ENCODE measurements at regions not wholly inside any gene's neighbourhood (a gene's known extent, or its start where the extent isn't known, plus 50 kb on each side); places are given as distances from the start of the nearest gene placed in this dataset.
"Not testable (repeated sequence)": the region's sequence is repeated elsewhere in the genome, so short reads cannot be mapped to it uniquely, and the experiment has no call there.

- no peak for DNase-seq
Measured at GRCh38 chr2:138403431-138403927, 98.1 kb upstream of the SPOPL start.

GRCh38 chr2:138414014-138414413 lies 87.6 kb upstream of the SPOPL start:
- no peak for DNase-seq

- no peak for DNase-seq
Measured at GRCh38 chr2:138415985-138416384, 85.6 kb upstream of the SPOPL start.

- no peak for DNase-seq
Measured at GRCh38 chr2:138418453-138418852, 83.1 kb upstream of the SPOPL start.

DNA sequence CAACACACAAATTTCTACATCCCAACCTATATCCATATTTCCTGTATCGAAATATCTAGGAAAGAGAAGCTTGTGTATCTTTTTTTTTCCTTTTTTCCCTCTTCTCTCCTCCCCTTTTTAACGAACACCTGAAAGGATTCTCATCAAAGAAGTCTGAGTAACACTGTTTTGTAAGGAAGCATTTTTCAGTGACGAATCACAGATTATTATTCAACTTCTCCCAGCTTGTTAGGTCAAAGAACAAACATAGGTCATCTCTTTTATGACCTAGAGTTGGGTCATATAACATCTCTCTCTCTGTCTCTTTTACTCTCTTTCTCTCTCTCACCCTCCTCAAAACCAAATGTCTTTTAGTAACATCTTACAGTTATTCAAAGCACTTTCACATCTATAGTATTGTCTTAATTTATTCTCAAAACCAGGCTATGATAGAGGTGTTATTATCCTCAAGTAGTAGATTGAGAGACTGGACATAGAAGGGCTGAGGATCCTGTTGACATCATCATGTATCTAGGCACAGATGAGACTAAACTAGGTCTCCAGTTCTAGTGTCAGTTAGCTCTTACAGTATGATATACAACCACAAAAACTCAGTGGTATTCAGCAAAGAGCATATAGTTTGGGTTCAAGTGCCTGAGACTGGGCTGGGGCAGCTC lies 80.1 kb upstream of the SPOPL start:
- no peak for DNase-seq

DNA sequence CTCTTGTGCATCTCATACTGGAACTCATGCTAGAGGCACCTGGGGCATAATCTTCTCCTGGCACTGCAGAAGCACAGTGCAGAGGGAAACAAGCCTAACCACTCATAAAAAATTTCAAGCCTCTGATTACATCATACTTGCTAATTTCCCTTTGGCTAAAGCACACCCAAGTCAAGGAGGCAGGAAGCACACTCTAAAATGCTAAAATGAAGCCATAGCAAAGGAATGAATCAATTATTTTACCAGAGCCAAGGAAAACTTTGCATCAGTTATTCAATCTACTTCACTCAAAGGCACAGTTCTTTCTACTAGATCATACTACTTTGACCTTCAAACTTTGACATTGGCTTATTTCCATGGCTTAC lies 79.6 kb upstream of the SPOPL start:
- DNase-seq, result no peak

DNA sequence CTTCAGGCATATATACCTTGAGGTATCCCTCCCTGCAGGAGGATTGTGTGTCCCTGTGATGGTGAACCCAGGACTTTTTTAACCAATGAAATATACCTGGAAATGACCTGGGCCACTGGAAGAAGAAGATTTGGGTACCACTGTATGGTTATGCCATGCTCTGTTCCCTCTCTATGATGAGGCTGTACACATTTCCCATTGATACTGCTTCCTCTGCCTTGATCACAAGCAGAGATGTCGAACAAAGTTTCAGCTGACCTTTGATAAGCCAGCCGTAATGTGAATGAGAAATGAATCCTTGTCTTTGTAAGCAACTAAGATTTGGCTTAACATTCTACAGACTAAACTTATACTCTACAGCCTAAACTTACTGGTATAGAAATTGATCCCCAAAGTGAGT lies 78.4 kb upstream of the SPOPL start:
- no peak for DNase-seq

- DNase-seq, result no peak
Measured at GRCh38 chr2:138423745-138424144, 77.8 kb upstream of the SPOPL start.

- DNase-seq, result no peak
Measured at GRCh38 chr2:138424436-138425140, 77.0 kb upstream of the SPOPL start.

- not testable (repeated sequence) for DNase-seq
Measured at GRCh38 chr2:138426116-138426515, 75.5 kb upstream of the SPOPL start.

DNA sequence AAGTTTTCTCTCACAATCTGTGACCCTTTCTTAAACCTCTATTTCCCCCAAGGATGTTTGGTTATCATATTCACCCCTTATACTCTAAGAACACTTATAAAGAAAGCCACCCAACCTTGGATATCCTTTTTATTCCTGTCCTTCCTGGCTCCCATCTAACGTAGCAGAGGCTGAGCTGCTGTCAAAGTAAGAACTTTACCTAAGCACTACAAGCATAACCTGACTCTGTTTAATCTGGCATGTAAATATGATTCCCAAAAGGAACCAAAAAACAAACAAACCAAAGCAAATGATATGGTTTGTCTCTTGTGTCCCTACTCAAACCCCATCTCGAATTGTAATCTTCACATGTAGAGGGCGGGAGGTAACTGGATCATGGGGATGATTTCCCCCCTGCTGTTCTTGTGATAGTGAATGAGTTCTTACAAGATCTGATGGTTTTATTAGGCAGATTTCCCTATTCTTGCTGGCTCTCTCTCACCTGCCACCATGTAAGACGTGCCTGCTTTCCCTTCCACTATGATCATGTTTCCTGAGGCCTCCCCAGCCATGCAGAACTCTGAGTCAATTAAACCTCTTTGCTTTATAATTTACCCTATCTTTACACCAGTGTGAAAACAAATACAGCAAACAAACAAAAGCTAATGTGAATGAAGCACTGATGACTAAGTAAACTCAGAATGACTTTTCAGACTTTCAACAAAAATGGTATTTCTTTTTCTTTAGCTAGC lies 72.7 kb upstream of the SPOPL start:
- no peak for DNase-seq

- DNase-seq, result no peak
Measured at GRCh38 chr2:138430181-138430580, 71.4 kb upstream of the SPOPL start.

- DNase-seq, result no peak
Measured at GRCh38 chr2:138432971-138433370, 68.6 kb upstream of the SPOPL start.

GRCh38 chr2:138433995-138434951 lies 67.3 kb upstream of the SPOPL start:
- no peak for DNase-seq

DNA sequence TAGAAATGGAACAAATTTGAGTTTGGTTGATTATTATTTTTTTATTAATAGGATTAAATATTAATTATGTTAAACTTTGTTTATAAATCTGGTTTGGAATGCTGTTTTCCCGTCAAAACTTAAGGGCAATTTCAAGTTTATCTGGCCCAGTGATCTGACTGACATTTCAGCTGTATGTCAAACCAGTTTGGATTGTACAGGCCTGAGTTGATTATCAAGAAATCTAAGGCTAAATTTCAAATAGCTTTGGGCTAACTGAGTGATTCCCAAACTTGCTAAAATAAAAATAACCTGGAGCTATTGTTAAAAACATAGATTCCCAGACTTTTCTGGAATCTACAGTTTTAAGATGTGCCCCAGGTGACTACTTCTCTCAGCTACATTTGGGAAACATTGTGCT lies 65.9 kb upstream of the SPOPL start:
- no peak for DNase-seq

DNA sequence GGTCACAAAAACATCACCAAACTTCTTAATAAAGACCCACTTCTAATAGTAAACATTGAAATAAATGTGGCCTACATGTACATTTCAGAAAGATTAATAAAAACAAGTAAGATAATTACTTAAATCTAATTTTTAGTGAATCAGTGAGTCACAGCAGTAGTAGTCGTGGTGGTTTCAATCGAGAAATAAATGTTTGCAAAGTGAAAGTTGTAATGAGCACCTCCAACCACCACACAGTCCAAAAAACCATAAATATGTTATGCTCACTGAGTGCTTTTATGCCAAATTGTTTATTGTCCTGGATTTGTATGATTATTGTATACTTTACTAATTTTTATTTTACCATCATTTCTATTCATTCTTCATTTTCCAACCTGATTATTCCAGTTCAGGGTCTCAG lies 61.8 kb upstream of the SPOPL start:
- DNase-seq, result no peak

DNA sequence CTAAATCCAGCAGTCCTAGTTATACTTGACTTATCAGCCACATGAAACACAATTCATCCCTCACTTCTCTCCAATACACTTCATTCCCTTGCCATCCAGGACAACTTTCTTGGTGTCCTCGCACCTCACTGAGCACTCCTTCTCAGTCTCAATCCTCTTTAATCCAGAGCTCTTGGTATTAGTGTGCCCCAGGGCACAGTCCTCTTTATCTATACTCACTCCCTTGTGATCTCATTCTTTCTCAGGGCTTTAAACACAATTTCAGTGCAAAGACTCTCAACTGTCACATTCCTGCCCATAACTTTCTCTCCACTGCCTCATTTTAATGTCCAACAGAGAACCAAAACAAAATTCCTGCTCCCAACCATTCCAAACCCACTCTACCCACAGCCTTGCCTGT lies 60.8 kb upstream of the SPOPL start:
- DNase-seq, result no peak

DNA sequence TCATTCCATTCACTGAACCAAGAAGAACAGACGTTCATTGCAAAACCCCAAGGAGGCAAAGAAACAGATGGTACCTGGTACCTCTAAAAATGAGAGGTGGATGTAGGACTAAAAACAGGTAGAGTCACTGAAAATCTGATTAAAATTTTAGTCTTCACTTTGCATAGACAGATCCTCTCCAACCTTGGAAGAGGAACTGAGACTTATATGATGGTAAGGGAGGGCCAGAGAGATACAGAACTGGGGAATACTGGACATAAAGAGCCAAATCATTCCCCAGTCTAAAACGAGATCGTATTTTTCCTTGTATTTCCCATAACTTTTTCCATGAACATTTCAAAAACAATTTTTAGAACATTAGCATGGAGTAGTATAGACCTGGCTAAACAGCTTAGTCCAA lies 59.7 kb upstream of the SPOPL start:
- no peak for DNase-seq

DNA sequence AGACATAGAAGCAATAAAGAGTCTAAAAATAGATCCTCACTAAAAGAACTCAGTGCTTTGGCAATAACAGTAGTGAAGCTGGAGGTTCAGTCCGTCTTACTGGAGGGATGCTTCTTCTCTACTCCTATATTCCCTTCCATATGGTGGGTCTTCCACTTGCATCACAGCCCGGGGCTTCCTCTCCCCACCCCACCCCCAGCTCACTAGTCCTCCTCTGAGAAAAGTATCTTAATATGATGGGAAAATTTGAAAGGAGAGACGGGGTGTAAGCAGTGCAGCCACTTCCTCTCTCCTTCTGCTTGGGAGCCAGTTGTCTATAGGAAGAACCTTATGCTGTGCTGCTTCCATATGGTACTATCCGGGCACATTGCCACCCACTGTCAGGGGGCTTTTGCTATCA lies 57.2 kb upstream of the SPOPL start:
- no peak for DNase-seq

DNA sequence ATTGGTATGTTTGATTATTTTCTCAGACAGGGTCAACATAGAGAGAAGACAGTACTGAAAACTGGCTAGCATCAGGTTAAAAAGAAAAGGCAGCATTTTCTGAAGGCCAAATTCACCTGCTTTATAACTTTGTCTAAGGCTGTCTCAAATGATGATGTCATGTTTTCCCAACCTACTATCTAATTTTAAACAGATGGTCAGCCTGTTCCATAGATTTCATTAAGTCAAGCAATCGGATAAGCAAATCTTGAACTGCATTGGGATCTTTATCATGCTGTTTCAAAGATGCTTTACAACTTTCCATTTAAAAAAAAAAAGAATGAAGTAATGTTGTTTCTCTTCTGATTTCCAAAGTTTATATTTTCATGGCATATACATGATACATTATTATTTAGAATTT lies 56.3 kb upstream of the SPOPL start:
- no peak for DNase-seq

DNA sequence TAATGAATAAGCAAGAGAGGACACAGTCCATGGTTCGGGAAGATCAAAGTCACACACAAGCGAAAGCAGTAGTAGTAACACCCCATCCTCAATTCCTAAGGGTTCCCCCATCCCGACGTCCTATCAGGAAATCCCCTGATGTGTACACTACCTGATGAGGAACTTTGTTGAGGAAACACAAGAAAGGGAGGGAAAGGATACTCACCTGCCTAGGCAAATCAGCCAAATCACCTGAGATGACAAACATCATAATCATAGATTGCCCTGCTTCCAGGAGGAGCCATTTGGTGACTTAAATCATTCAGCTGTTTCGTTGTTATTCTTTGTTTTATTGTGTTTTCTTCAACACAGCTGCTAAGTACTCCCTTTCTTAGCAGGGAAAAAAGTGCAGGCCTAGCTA lies 55.5 kb upstream of the SPOPL start:
- no peak for DNase-seq

DNA sequence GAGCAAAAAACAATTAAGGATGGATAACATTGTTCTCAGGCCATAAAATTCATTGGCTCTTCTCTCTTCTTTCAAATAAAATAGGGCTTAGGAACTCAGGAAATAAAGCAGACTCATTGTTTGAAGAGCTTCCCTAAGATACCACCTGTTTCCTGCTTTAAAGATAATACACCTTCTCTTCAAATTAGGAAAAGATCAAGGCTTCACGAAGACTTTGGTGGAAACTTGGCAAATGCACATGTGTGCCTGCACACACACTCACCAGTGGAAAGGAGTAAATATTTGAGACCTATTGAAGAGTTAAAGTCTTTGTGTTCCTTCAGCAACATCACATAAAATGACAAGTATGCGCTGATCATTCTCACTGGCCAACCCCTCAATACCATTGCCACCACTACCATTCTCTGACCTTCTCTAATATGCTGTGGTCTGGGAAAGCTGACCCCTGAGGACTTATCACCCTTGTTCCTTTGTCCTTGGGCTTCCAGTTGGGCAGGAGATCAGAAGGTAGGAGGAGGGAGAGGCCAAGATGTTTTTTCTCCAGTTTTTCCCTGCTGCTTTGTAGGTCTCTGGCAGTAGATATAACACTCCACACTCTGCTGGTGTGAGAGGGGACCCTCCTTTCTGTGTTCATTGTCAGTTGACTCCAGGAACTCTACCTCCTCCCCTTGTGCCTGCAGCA lies 53.5 kb upstream of the SPOPL start:
- DNase-seq, result no peak
